ENCODE measurements at regions not wholly inside any gene's neighbourhood (a gene's known extent, or its start where the extent isn't known, plus 50 kb on each side); places are given as distances from the start of the nearest gene placed in this dataset.
A peak's percentile ranks its signal among the peaks of the same experiment; 100 is the strongest.

DNA sequence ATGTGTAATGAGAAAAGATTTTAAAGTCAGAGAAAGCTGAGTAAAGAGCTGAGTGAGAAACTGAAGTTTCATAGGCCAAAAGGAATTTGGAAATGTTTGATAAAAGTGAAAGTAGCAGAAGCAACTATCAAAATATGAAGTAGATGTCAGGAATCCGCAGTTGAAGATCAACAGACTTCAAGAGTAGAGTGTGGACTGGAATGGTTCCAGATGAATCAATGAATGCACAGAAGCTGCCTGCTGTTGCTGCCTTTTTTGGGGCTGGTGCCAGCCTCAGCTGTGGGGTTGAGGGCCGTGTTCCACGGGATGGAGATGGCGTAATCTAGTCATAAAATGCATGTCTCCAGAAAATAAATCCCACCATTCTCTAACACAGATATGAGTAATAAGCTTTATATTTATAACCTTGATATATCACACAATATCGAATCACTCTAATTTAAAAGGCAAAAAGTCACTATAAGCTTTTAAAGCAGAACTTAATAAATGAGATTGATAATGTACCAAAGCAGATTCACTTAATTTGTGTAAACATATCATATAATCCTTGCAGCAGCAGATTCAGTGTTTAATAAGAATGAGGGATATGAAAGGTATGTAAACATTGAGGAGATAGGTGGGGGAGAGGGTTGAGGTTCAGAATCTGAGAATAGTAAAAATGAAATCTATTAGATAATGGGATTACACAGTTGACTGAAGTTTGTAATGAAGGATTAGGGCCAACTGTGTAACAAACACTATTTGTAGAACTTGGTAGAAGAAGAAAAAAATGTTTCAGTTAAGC, 652.3 kb upstream of the FTMT start:
- no peak overlapping the region for H2BK120ac ChIP-seq (ENCODE audit: low read depth, low read length)
- H3K4me3 ChIP-seq (ENCODE audit: insufficient read depth, low read depth, low read length), result peak overlapping the region; percentile 40
- no CpG with 5 or more reads among the region's 5 CpGs for WGBS, 2 experiments (ENCODE audit: extremely low coverage in 2 of 2, insufficient read length in 1 of 2)
- intact Hi-C loops (cut with micrococcal nuclease), result loop anchor here (10.0 kb wide), 1 partner anchor 395 kb away; no protein-coding TSS in a partner anchor
- no peak overlapping the region for H2AK9ac ChIP-seq (replicated peaks; ENCODE audit: low read depth, low read length, poor library complexity)
- no peak overlapping the region for H3K4ac ChIP-seq (ENCODE audit: low read depth, low read length)
- dilution Hi-C loops (cut with HindIII; ENCODE audit: low sequenced_read_pairs, unreplicated experiment), result no loop called here
- DNase-seq, result peak; percentile 81
- no peaks in the 10 kb centered on the region for H3K9me1 ChIP-seq (ENCODE audit: insufficient read depth, low read length)
- no peak overlapping the region for H2BK5ac ChIP-seq (ENCODE audit: low read depth, low read length, poor library complexity, severe bottlenecking)
- no peak overlapping the region for H2BK20ac ChIP-seq (ENCODE audit: low read depth, low read length)
- no peak overlapping the region for H3K23ac ChIP-seq (ENCODE audit: low read depth, low read length)
- TF ChIP-seq CEBPB (IDR thresholded peaks at IDR 0.05; ENCODE audit: low read depth, low read length), result peak; percentile 61
- no peak for TF ChIP-seq MAFK (IDR thresholded peaks at IDR 0.05; ENCODE audit: low read depth, low read length)
- no peak overlapping the region for H3K9ac ChIP-seq (ENCODE audit: low read depth, low read length)
- ChIA-PET CTCF (no interaction called here), POLR2A (ENCODE audit: unreplicated experiment) (interaction anchor here (0.5 kb wide), 1 partner anchor 105 kb away, joined by 3 read pairs; no protein-coding TSS in a partner anchor)
- H3K27me3 ChIP-seq (ENCODE audit: control insufficient read depth, insufficient read depth, low read length), result no peaks in the 10 kb centered on the region
- H4K20me1 ChIP-seq (ENCODE audit: insufficient read depth, low read length), result no peaks in the 10 kb centered on the region
- peak; percentile 79 for ATAC-seq (ENCODE audit: low read depth)
- no peaks in the 10 kb centered on the region for H3K9me3 ChIP-seq (ENCODE audit: control insufficient read depth, insufficient read depth, low read length)
- peaks cover 2% of the 10 kb centered on the region; the same call in 1 of the 2 replicates for H3K4me1 ChIP-seq (ENCODE audit: control insufficient read depth, insufficient read depth, low read length)
- H4K5ac ChIP-seq (ENCODE audit: low read depth, low read length), result no peak overlapping the region
- H2AK5ac ChIP-seq (ENCODE audit: low read depth, low read length), result no peak overlapping the region
- no peak overlapping the region for H4K91ac ChIP-seq (ENCODE audit: insufficient read depth, low read depth, low read length)
- H3K56ac ChIP-seq (ENCODE audit: extremely low read depth, insufficient read depth, low read length), result no peak overlapping the region
- H2BK15ac ChIP-seq (ENCODE audit: low read depth, low read length), result no peak overlapping the region
- H3K79me1 ChIP-seq (ENCODE audit: low read depth in 1 of 2, low read length in 2 of 2), result no peaks in the 10 kb centered on the region
- H3K4me2 ChIP-seq (ENCODE audit: low read depth, low read length), result peak overlapping the region; percentile 82
- H4K8ac ChIP-seq (ENCODE audit: low read depth in 2 of 2, low read length in 2 of 2), result peak overlapping the region in 1 of 2 experiments; percentile 30; a peak in 1 of 4 replicates
- no peaks in the 10 kb centered on the region for H3K36me3 ChIP-seq (ENCODE audit: control insufficient read depth, insufficient read depth, low read length)
- no TSS peak for BruUV-seq (replicated peaks)
- in situ Hi-C loops (cut with MboI; ENCODE audit: low sequenced_read_pairs), result no loop called here
- no peak overlapping the region; the same call in 1 of the 2 replicates for H3K27ac ChIP-seq (ENCODE audit: insufficient read depth, low read length)
- peak overlapping the region; percentile 94 for H2AFZ ChIP-seq (replicated peaks; ENCODE audit: low read length, poor library complexity)
- no peak overlapping the region for H3K14ac ChIP-seq (replicated peaks; ENCODE audit: low read depth, low read length)
- no peak overlapping the region for H3K18ac ChIP-seq (ENCODE audit: low read depth, low read length)

Data from IMR-90 (cell line).